Prostate gland (tissue), 2 donors: ENCODE measurements at regions not wholly inside any gene's neighbourhood (a gene's known extent, or its start where the extent isn't known, plus 50 kb on each side); places are given as distances from the start of the nearest gene placed in this dataset.

Experiments
- DNase-seq: peaks from one replicate; pipeline ENCODE4 v3.0.0-alpha.2; 2019; ENCODE audit warnings: low spot score
- H3K27ac ChIP-seq, 2 donors: fragments of 200-600 bp; sonication (generic); 2 replicates each; pipeline ENCODE4 v1.5.1; 2017 to 2019
- H3K27me3 ChIP-seq: fragments of 200-600 bp; sonication (generic); replicated peaks from 2 replicates; pipeline ENCODE4 v1.5.1; 2019; ENCODE audit not compliant: insufficient read depth
- H3K36me3 ChIP-seq, 2 donors: fragments of 200-600 bp; sonication (generic); 1 replicate in 1 of 2; 2 replicates in 1 of 2; pipeline versions ENCODE4 v1.5.1 to v1.8.1; 2017 to 2019
- H3K4me1 ChIP-seq: fragments of 200-600 bp; sonication (generic); replicated peaks from 2 replicates; pipeline ENCODE4 v1.5.1; 2019
- H3K4me3 ChIP-seq, 2 donors: fragments of 200-600 bp; sonication (generic); 2 replicates each; pipeline ENCODE4 v1.5.1; 2017 to 2019
- H3K9me3 ChIP-seq: fragments of 200-600 bp; sonication (generic); 2 replicates; pipeline ENCODE4 v1.5.1; 2017
- POLR2A ChIP-seq: fragments of 450-650 bp; IDR thresholded peaks from one replicate; pipeline ENCODE4 v1.6.1; 2016; ENCODE audit warnings: antibody characterized with exemption, mild to moderate bottlenecking
- POLR2AphosphoS5 ChIP-seq: sonication (generic); formaldehyde crosslinking; IDR thresholded peaks from one replicate; pipeline ENCODE4 v1.6.1; 2017; ENCODE audit warnings: antibody characterized with exemption
- WGBS: methylation state at CpG from one replicate; pipeline ENCODE4 v1.1.5; 2018; 5-methylcytosine and 5-hydroxymethylcytosine counted together
- intact Hi-C: fragments of 100-400 bp; cut with DNase I; formaldehyde crosslinking; loops from one replicate; pipeline ENCODE4 v1.14.2; 2022
- TF ChIP-seq, protein P1 (sequence below), 4 experiments: fragments of 200-600 bp in 2 of 4; fragments of 450-650 bp in 2 of 4; sonication (generic) in 2 of 4; IDR thresholded peaks; 1 replicate in 3 of 4; 2 replicates in 1 of 4; pipeline ENCODE4 v1.5.1; 2016 to 2019; ENCODE audit warnings: antibody characterized with exemption in 4 of 4, mild to moderate bottlenecking in 2 of 4, moderate library complexity in 2 of 4

- Histone ChIP-seq H3K4me1 (no peaks in the 10 kb centered on the region), H3K9me3 (no peaks in the 10 kb centered on the region), H3K27me3 (no peaks in the 10 kb centered on the region), H3K36me3 (no peaks in the 10 kb centered on the region), H3K27ac (no peak overlapping the region), H3K4me3 (no peak overlapping the region)
- WGBS: 76% methylated on average over 6 of the region's 6 CpGs
- intact Hi-C loops: no loop called here
- no peak for DNase-seq
- TF ChIP-seq POLR2AphosphoS5 (no peak), POLR2A (no peak)
- TF ChIP-seq, protein P1, sequence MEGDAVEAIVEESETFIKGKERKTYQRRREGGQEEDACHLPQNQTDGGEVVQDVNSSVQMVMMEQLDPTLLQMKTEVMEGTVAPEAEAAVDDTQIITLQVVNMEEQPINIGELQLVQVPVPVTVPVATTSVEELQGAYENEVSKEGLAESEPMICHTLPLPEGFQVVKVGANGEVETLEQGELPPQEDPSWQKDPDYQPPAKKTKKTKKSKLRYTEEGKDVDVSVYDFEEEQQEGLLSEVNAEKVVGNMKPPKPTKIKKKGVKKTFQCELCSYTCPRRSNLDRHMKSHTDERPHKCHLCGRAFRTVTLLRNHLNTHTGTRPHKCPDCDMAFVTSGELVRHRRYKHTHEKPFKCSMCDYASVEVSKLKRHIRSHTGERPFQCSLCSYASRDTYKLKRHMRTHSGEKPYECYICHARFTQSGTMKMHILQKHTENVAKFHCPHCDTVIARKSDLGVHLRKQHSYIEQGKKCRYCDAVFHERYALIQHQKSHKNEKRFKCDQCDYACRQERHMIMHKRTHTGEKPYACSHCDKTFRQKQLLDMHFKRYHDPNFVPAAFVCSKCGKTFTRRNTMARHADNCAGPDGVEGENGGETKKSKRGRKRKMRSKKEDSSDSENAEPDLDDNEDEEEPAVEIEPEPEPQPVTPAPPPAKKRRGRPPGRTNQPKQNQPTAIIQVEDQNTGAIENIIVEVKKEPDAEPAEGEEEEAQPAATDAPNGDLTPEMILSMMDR (IDR thresholded peaks at IDR 0.05): no peak
These were observed 572.6 kb downstream of the TLR4 start for GRCh38 chr9:118276784-118277183.

GRCh38 chr9:118281772-118282171, 577.6 kb downstream of the TLR4 start:
- no peaks in the 10 kb centered on the region for H3K27me3 ChIP-seq
- TF ChIP-seq, protein P1 (IDR thresholded peaks at IDR 0.05): no peak
- TF ChIP-seq POLR2AphosphoS5 (no peak), POLR2A (no peak)
- no peak overlapping the region for H3K4me3 ChIP-seq
- DNase-seq: no peak
- no peaks in the 10 kb centered on the region for H3K4me1 ChIP-seq
- no peaks in the 10 kb centered on the region for H3K9me3 ChIP-seq
- intact Hi-C loops: no loop called here
- 57% methylated on average over 3 of the region's 3 CpGs for WGBS
- H3K27ac ChIP-seq: no peak overlapping the region
- H3K36me3 ChIP-seq: no peaks in the 10 kb centered on the region

DNA sequence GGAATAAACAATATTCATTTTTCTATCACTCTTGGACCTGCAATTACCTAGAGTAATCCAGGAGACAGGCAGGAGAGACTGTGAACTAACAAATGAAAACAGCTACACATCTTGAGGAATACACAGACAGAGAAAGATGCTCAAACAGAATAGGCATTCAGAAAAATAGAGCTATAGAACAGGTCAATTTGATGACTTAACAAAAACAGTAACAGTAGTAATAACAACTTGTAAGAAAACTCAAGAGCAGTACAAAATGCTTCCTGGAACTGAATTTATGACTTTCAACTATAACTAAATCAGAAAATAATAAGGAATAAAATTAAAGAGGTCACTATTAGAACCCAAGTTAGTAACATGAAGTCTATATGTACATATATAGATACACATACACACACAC, 579.3 kb downstream of the TLR4 start:
- intact Hi-C loops: no loop called here
- TF ChIP-seq, protein P1 (IDR thresholded peaks at IDR 0.05): no peak
- TF ChIP-seq POLR2AphosphoS5 (no peak), POLR2A (no peak)
- no peaks in the 10 kb centered on the region for H3K36me3 ChIP-seq

GRCh38 chr9:118290116-118290515, 585.9 kb downstream of the TLR4 start:
- Histone ChIP-seq H3K27me3 (no peaks in the 10 kb centered on the region), H3K4me3 (no peak overlapping the region), H3K36me3 (no peaks in the 10 kb centered on the region), H3K9me3 (no peaks in the 10 kb centered on the region), H3K4me1 (no peaks in the 10 kb centered on the region), H3K27ac (no peak overlapping the region)
- 82% methylated on average over 3 of the region's 3 CpGs for WGBS
- intact Hi-C loops: no loop called here
- DNase-seq: no peak
- TF ChIP-seq POLR2AphosphoS5 (no peak), POLR2A (no peak)
- TF ChIP-seq, protein P1 (IDR thresholded peaks at IDR 0.05): no peak

More for the DNA sequence above, 579.3 kb downstream of the TLR4 start:
- no peaks in the 10 kb centered on the region for H3K9me3 ChIP-seq
- H3K27ac ChIP-seq: no peak overlapping the region
- H3K4me1 ChIP-seq: no peaks in the 10 kb centered on the region
- no peak overlapping the region for H3K4me3 ChIP-seq
- no peak for DNase-seq
- H3K27me3 ChIP-seq: no peaks in the 10 kb centered on the region

DNA sequence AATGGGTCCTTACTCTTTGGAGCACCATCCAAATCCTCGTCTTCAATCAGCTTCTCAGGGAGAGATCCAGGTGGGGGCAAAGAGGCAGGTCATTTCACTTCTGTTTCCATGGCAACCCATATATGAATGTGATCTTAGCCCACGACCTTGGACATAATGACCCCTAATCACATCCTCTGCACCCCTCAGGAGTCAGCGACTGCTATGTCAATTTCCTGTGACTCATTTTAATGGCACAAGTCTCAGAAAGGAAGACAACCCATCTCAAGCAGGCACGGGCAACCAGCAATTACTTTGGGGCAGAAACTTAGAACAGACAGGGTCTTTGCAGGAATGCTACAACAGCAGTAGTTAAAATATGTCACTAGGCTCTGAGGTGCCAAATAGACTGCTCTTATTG, 591.2 kb downstream of the TLR4 start:
- Histone ChIP-seq H3K9me3 (no peaks in the 10 kb centered on the region), H3K27me3 (no peaks in the 10 kb centered on the region), H3K36me3 (no peaks in the 10 kb centered on the region), H3K27ac (no peak overlapping the region), H3K4me1 (no peaks in the 10 kb centered on the region), H3K4me3 (no peak overlapping the region)
- DNase-seq: no peak
- WGBS: 30% methylated on average over 4 of the region's 4 CpGs
- intact Hi-C loops: no loop called here
- TF ChIP-seq, protein P1 (IDR thresholded peaks at IDR 0.05): no peak
- TF ChIP-seq POLR2A: no peak
- TF ChIP-seq POLR2AphosphoS5: no peak
